Vagina (tissue), 2 donors: ENCODE measurements at regions not wholly inside any gene's neighbourhood (a gene's known extent, or its start where the extent isn't known, plus 50 kb on each side); places are given as distances from the start of the nearest gene placed in this dataset.

Experiments used
- DNase-seq, 2 donors: peaks; one replicate each; pipeline ENCODE4 v3.0.0-alpha.2; 2017; ENCODE audit errors: extremely low spot score in 2 of 2
- H3K27ac ChIP-seq: fragments of 200-600 bp; sonication (generic); one replicate; pipeline ENCODE4 v1.5.1; 2019
- H3K27me3 ChIP-seq: fragments of 200-600 bp; sonication (generic); one replicate; pipeline ENCODE4 v1.5.1; 2019
- H3K36me3 ChIP-seq, 2 donors: fragments of 200-600 bp; sonication (generic); one replicate each; pipeline ENCODE4 v1.5.1; 2017 to 2019
- H3K4me1 ChIP-seq: fragments of 200-600 bp; sonication (generic); one replicate; pipeline ENCODE4 v1.5.1; 2019
- H3K4me3 ChIP-seq, 2 donors: fragments of 200-600 bp; sonication (generic); 1 replicate in 1 of 2; 2 replicates in 1 of 2; pipeline ENCODE4 v1.5.1; 2016 to 2019
- H3K9me3 ChIP-seq: fragments of 200-600 bp; sonication (generic); one replicate; pipeline ENCODE4 v1.5.1; 2019
- POLR2A ChIP-seq, 2 donors: fragments of 450-650 bp; IDR thresholded peaks; one replicate each; pipeline ENCODE4 v1.6.1; 2017; ENCODE audit warnings: antibody characterized with exemption in 2 of 2, mild to moderate bottlenecking in 2 of 2, moderate library complexity in 2 of 2
- POLR2AphosphoS5 ChIP-seq, 2 donors: sonication (generic); formaldehyde crosslinking; IDR thresholded peaks; one replicate each; pipeline ENCODE4 v1.9.0; 2017; ENCODE audit warnings: antibody characterized with exemption in 2 of 2, mild to moderate bottlenecking in 2 of 2, low read depth in 1 of 2; ENCODE audit not compliant: insufficient read depth in 1 of 2
- intact Hi-C: fragments of 100-400 bp; cut with DNase I; formaldehyde crosslinking; loops from one replicate; pipeline ENCODE4 v1.15.1; 2023
- TF ChIP-seq, protein P1 (sequence below), 3 experiments: fragments of 450-650 bp in 2 of 3; fragments of 200-600 bp in 1 of 3; sonication (generic) in 1 of 3; IDR thresholded peaks; one replicate each; pipeline ENCODE4 v1.5.1; 2017 to 2019; ENCODE audit warnings: antibody characterized with exemption in 3 of 3, mild to moderate bottlenecking in 2 of 3, moderate library complexity in 2 of 3

DNA sequence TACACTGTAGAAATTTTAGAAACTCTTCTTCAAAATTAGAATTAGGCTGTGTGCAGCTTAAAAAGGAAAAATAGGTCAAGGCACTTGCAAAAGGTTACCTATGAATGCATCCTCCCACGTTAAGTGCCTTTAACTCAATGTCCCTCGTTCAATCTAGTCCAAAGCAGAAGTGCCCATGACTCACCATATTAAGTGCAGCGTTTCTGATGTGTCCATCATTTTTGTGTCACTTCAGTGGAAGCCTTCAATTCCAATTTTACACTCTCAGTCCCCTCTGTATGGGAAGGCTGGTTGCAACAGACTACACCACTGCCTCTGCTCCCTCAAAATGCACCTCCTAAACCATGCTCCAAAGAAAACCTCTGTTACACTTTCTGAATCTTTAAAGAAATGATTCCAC is 53.4 kb downstream of the FOXB1 start:
- H3K9me3 ChIP-seq, result no peaks in the 10 kb centered on the region
- no peak overlapping the region for H3K4me3 ChIP-seq
- H3K27me3 ChIP-seq, result no peaks in the 10 kb centered on the region
- H3K36me3 ChIP-seq, result no peaks in the 10 kb centered on the region
- H3K27ac ChIP-seq, result no peak overlapping the region
- no peaks in the 10 kb centered on the region for H3K4me1 ChIP-seq
- DNase-seq, result no peak
- no peak for TF ChIP-seq POLR2A (IDR thresholded peaks at IDR 0.05)
- TF ChIP-seq POLR2AphosphoS5 (IDR thresholded peaks at IDR 0.05; ENCODE audit: insufficient read depth in 1 of 2, low read depth in 1 of 2), result no peak
- TF ChIP-seq, protein P1, sequence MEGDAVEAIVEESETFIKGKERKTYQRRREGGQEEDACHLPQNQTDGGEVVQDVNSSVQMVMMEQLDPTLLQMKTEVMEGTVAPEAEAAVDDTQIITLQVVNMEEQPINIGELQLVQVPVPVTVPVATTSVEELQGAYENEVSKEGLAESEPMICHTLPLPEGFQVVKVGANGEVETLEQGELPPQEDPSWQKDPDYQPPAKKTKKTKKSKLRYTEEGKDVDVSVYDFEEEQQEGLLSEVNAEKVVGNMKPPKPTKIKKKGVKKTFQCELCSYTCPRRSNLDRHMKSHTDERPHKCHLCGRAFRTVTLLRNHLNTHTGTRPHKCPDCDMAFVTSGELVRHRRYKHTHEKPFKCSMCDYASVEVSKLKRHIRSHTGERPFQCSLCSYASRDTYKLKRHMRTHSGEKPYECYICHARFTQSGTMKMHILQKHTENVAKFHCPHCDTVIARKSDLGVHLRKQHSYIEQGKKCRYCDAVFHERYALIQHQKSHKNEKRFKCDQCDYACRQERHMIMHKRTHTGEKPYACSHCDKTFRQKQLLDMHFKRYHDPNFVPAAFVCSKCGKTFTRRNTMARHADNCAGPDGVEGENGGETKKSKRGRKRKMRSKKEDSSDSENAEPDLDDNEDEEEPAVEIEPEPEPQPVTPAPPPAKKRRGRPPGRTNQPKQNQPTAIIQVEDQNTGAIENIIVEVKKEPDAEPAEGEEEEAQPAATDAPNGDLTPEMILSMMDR (IDR thresholded peaks at IDR 0.05), result no peak
- intact Hi-C loops, result no loop called here

DNA sequence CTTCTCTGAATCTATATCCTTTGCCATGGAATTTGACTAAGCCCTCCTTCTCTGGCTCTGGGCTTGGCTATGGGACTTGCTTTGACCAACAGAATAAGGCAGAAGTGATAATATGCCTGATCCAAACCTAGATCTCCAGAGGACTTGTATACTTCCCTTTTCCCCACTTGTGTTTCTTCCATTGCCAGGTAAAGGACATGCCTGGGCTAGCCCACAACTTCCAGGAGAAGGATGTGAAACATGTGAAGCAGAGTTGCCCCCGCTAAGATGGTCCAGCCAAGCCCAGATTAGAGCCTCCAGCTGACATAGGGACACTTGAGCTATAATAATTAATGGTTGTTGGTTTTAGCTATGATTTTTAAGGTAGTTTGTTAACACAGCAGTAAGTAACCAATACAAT is 55.1 kb downstream of the FOXB1 start:
- no peak for DNase-seq
- no peak for TF ChIP-seq POLR2AphosphoS5 (IDR thresholded peaks at IDR 0.05; ENCODE audit: insufficient read depth in 1 of 2, low read depth in 1 of 2)
- TF ChIP-seq, protein P1 (IDR thresholded peaks at IDR 0.05), result no peak
- TF ChIP-seq POLR2A (IDR thresholded peaks at IDR 0.05), result no peak
- Histone ChIP-seq H3K9me3 (no peaks in the 10 kb centered on the region), H3K4me1 (no peaks in the 10 kb centered on the region), H3K36me3 (no peaks in the 10 kb centered on the region), H3K4me3 (no peak overlapping the region), H3K27ac (no peak overlapping the region), H3K27me3 (no peaks in the 10 kb centered on the region)
- intact Hi-C loops, result no loop called here

DNA sequence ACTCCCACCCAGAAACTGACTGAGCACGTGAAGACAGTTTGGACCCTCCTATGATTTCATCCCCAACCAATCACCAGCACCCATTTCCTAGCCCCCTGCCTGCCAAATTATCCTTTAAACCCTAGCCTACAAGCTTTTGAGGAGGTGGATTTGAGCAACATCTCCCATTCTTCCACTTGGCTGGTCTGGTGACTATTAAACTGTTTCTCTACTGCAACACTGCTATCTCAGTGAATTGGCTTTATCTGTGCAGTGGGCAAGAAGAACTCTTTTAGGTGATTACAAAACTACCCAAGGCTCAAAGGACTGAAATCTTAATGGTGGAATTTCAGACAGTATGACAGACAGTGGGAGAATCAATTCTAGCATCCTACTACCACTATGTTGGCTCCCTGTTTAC is 57.6 kb downstream of the FOXB1 start:
- intact Hi-C loops, result no loop called here

DNA sequence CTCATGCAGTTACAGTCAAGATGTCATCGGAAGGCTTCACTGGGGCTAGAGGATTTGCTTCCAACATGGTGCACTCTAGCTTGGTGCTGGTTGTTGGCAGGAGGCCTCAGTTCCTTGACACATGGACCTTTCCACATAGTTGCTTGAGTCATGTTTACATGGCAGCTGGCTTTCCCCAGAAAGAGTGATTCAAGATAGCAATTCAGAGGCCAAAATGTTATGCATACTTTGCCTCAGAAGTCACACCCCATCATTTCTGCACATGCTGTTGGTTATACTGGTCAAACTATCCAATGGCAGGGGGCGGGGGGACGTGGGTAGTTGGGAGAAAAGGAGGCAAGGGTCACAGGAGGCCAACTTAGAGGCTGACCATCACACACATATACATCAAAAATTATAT is 58.7 kb downstream of the FOXB1 start:
- no peaks in the 10 kb centered on the region for H3K4me1 ChIP-seq

More for the DNA sequence above, 57.6 kb downstream of the FOXB1 start:
- H3K4me1 ChIP-seq, result no peaks in the 10 kb centered on the region
- no peak for DNase-seq
- no peaks in the 10 kb centered on the region for H3K9me3 ChIP-seq
- no peaks in the 10 kb centered on the region for H3K27me3 ChIP-seq
- H3K4me3 ChIP-seq, result no peak overlapping the region
- H3K36me3 ChIP-seq, result no peaks in the 10 kb centered on the region
- TF ChIP-seq POLR2AphosphoS5 (IDR thresholded peaks at IDR 0.05; ENCODE audit: insufficient read depth in 1 of 2, low read depth in 1 of 2) (no peak), POLR2A (IDR thresholded peaks at IDR 0.05) (no peak)
- TF ChIP-seq, protein P1 (IDR thresholded peaks at IDR 0.05), result no peak
- H3K27ac ChIP-seq, result no peak overlapping the region

DNA sequence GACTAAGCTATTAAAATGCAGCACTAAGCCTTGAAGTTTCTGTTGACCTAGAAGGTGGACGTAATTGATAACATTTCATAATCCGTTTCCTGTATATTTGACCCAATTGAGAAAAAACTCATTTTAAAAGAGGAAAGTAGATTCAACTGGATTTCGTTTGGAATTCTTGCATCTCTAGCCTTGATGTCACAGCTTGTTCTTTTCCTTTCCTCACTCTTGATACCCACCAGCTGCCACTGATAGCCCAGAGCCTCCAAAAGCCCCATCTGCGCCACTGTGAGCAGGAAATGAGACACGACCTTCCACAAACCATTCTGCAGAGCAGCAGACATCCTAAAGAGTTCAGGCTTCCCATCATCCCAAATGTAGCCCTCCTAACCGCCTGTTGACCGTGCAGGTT is 61.8 kb downstream of the FOXB1 start:
- no peaks in the 10 kb centered on the region for H3K4me1 ChIP-seq
- no peaks in the 10 kb centered on the region for H3K36me3 ChIP-seq
- H3K27ac ChIP-seq, result no peak overlapping the region
- no peak for DNase-seq
- intact Hi-C loops, result no loop called here
- H3K9me3 ChIP-seq, result no peaks in the 10 kb centered on the region
- no peak overlapping the region for H3K4me3 ChIP-seq
- TF ChIP-seq POLR2A (IDR thresholded peaks at IDR 0.05) (no peak), POLR2AphosphoS5 (IDR thresholded peaks at IDR 0.05; ENCODE audit: insufficient read depth in 1 of 2, low read depth in 1 of 2) (no peak)
- TF ChIP-seq, protein P1 (IDR thresholded peaks at IDR 0.05), result no peak
- H3K27me3 ChIP-seq, result no peaks in the 10 kb centered on the region

More for the DNA sequence above, 58.7 kb downstream of the FOXB1 start:
- Histone ChIP-seq H3K36me3 (no peaks in the 10 kb centered on the region), H3K27me3 (no peaks in the 10 kb centered on the region), H3K9me3 (no peaks in the 10 kb centered on the region), H3K4me3 (no peak overlapping the region), H3K27ac (no peak overlapping the region)
- TF ChIP-seq, protein P1 (IDR thresholded peaks at IDR 0.05), result no peak
- TF ChIP-seq POLR2AphosphoS5 (IDR thresholded peaks at IDR 0.05; ENCODE audit: insufficient read depth in 1 of 2, low read depth in 1 of 2), result no peak
- TF ChIP-seq POLR2A (IDR thresholded peaks at IDR 0.05), result no peak
- intact Hi-C loops, result no loop called here
- DNase-seq, result no peak
